Inflammatory macrophage treated with lipopolysaccharide for 4 hours (primary cell): ENCODE measurements at regions not wholly inside any gene's neighbourhood (a gene's known extent, or its start where the extent isn't known, plus 50 kb on each side); places are given as distances from the start of the nearest gene placed in this dataset.
"Not testable (repeated sequence)": the region's sequence is repeated elsewhere in the genome, so short reads cannot be mapped to it uniquely, and the experiment has no call there.

Experiments
- DNase-seq: peaks from one replicate; pipeline ENCODE4 v3.0.0-alpha.2; 2020

- DNase-seq: no peak
These were observed 58.9 kb downstream of the OR5AK2 start for GRCh38 chr11:57047610-57048009.

- no peak for DNase-seq
These were observed 61.0 kb downstream of the OR5AK2 start for GRCh38 chr11:57049749-57050148.

- DNase-seq: no peak
These were observed 66.1 kb downstream of the OR5AK2 start for GRCh38 chr11:57054817-57055216.

GRCh38 chr11:57055744-57056143 is 67.0 kb downstream of the OR5AK2 start:
- no peak for DNase-seq

- no peak for DNase-seq
These were observed 68.0 kb downstream of the OR5AK2 start for GRCh38 chr11:57056735-57057134.

GRCh38 chr11:57057561-57057960 is 68.8 kb downstream of the OR5AK2 start:
- DNase-seq: no peak

- not testable (repeated sequence) for DNase-seq
These were observed 74.2 kb downstream of the OR5AK2 start for GRCh38 chr11:57062957-57063356.

- no peak for DNase-seq
These were observed 81.2 kb downstream of the OR5AK2 start for GRCh38 chr11:57069942-57070341.

GRCh38 chr11:57071829-57072228 is 83.1 kb downstream of the OR5AK2 start:
- DNase-seq: peak; percentile 4

- no peak for DNase-seq
These were observed 83.9 kb downstream of the OR5AK2 start for GRCh38 chr11:57072640-57073039.

- no peak for DNase-seq
These were observed 84.4 kb downstream of the OR5AK2 start for GRCh38 chr11:57073128-57073527.

GRCh38 chr11:57081356-57081755 is 92.6 kb downstream of the OR5AK2 start:
- DNase-seq: no peak

- DNase-seq: no peak
These were observed 93.4 kb downstream of the OR5AK2 start for GRCh38 chr11:57082125-57082524.

- DNase-seq: no peak
These were observed 95.1 kb downstream of the OR5AK2 start for GRCh38 chr11:57083641-57084385.

GRCh38 chr11:57085611-57086010 is 96.1 kb upstream of the LRRC55 start:
- DNase-seq: no peak

GRCh38 chr11:57087991-57088390 is 93.8 kb upstream of the LRRC55 start:
- DNase-seq: no peak

GRCh38 chr11:57092028-57092698 is 89.6 kb upstream of the LRRC55 start:
- no peak for DNase-seq

GRCh38 chr11:57094181-57094935 is 87.4 kb upstream of the LRRC55 start:
- DNase-seq: no peak

GRCh38 chr11:57095417-57095816 is 86.3 kb upstream of the LRRC55 start:
- no peak for DNase-seq

GRCh38 chr11:57095896-57096295 is 85.9 kb upstream of the LRRC55 start:
- DNase-seq: no peak

- no peak for DNase-seq
These were observed 84.6 kb upstream of the LRRC55 start for GRCh38 chr11:57097149-57097548.

GRCh38 chr11:57098191-57098590 is 83.6 kb upstream of the LRRC55 start:
- no peak for DNase-seq

- no peak for DNase-seq
These were observed 81.0 kb upstream of the LRRC55 start for GRCh38 chr11:57100638-57101331.
